IPS DF 6.9 (cell line): ENCODE measurements at regions not wholly inside any gene's neighbourhood (a gene's known extent, or its start where the extent isn't known, plus 50 kb on each side); places are given as distances from the start of the nearest gene placed in this dataset.

ENCODE experiments used
- DNase-seq: peaks from one replicate; pipeline ENCODE4 v3.0.0-alpha.2; 2013; ENCODE audit warnings: low read depth, low spot score
- H3K27ac ChIP-seq: one replicate; pipeline ENCODE4 v1.5.1; 2013; ENCODE audit warnings: low read length, control low read depth
- H3K27me3 ChIP-seq: 2 replicates; pipeline ENCODE4 v1.6.1; 2013; ENCODE audit warnings: mild to moderate bottlenecking, low read length; ENCODE audit not compliant: control insufficient read depth, insufficient read depth
- H3K36me3 ChIP-seq: 2 replicates; pipeline ENCODE4 v1.6.1; 2013; ENCODE audit warnings: low read length; ENCODE audit not compliant: control insufficient read depth, insufficient read depth
- H3K4me1 ChIP-seq: 2 replicates; pipeline ENCODE4 v1.6.1; 2013; ENCODE audit warnings: low read length; ENCODE audit not compliant: control insufficient read depth, insufficient read depth
- H3K4me3 ChIP-seq: 2 replicates; pipeline ENCODE4 v1.5.1; 2013; ENCODE audit warnings: mild to moderate bottlenecking, low read length
- H3K9me3 ChIP-seq: 2 replicates; pipeline ENCODE4 v1.6.1; 2013; ENCODE audit warnings: low read length, inconsistent platforms; ENCODE audit not compliant: control insufficient read depth, insufficient read depth
- WGBS: extraction: QIAGEN DNeasy Blood & Tissue Kit; methylation state at CpG from one replicate; pipeline ENCODE4 v1.1.7; 2013; ENCODE audit warnings: mixed read lengths, missing lambda C conversion rate; ENCODE audit not compliant: insufficient read length, insufficient coverage; 5-methylcytosine and 5-hydroxymethylcytosine counted together

GRCh38 chr11:104246590-104246989, 82.6 kb upstream of the PDGFD start:
- H3K9me3 ChIP-seq: no peaks in the 10 kb centered on the region
- no peaks in the 10 kb centered on the region for H3K4me1 ChIP-seq
- H3K36me3 ChIP-seq: no peaks in the 10 kb centered on the region
- no CpG with 5 or more reads among the region's 3 CpGs for WGBS
- no peak for DNase-seq
- no peak overlapping the region for H3K4me3 ChIP-seq
- H3K27ac ChIP-seq: no peak overlapping the region
- no peaks in the 10 kb centered on the region for H3K27me3 ChIP-seq

- no peaks in the 10 kb centered on the region for H3K36me3 ChIP-seq
- no peak for DNase-seq
These were observed 75.0 kb upstream of the PDGFD start for GRCh38 chr11:104238916-104239315.

GRCh38 chr11:104225047-104225446, 61.1 kb upstream of the PDGFD start:
- Histone ChIP-seq H3K4me3 (no peak overlapping the region), H3K36me3 (no peaks in the 10 kb centered on the region), H3K9me3 (no peaks in the 10 kb centered on the region), H3K27me3 (no peaks in the 10 kb centered on the region), H3K4me1 (no peaks in the 10 kb centered on the region), H3K27ac (no peak overlapping the region)
- no CpG with 5 or more reads among the region's 2 CpGs for WGBS
- DNase-seq: no peak

More at GRCh38 chr11:104238916-104239315, 75.0 kb upstream of the PDGFD start:
- WGBS: no CpG with 5 or more reads among the region's 3 CpGs
- no peak overlapping the region for H3K27ac ChIP-seq
- no peak overlapping the region for H3K4me3 ChIP-seq
- H3K9me3 ChIP-seq: no peaks in the 10 kb centered on the region
- no peaks in the 10 kb centered on the region; the same call in 1 of the 2 replicates for H3K4me1 ChIP-seq
- no peaks in the 10 kb centered on the region for H3K27me3 ChIP-seq

GRCh38 chr11:104222464-104222863, 58.5 kb upstream of the PDGFD start:
- DNase-seq: no peak
- Histone ChIP-seq H3K27me3 (no peaks in the 10 kb centered on the region), H3K36me3 (no peaks in the 10 kb centered on the region), H3K9me3 (no peaks in the 10 kb centered on the region), H3K27ac (no peak overlapping the region), H3K4me1 (no peaks in the 10 kb centered on the region), H3K4me3 (no peak overlapping the region)
- WGBS: no CpG with 5 or more reads among the region's 4 CpGs

GRCh38 chr11:104221455-104221854, 57.5 kb upstream of the PDGFD start:
- no peaks in the 10 kb centered on the region for H3K27me3 ChIP-seq
- H3K9me3 ChIP-seq: no peaks in the 10 kb centered on the region
- no peaks in the 10 kb centered on the region for H3K4me1 ChIP-seq
- no peak overlapping the region for H3K27ac ChIP-seq
- no peak for DNase-seq
- H3K36me3 ChIP-seq: no peaks in the 10 kb centered on the region
- H3K4me3 ChIP-seq: no peak overlapping the region

- Histone ChIP-seq H3K36me3 (no peaks in the 10 kb centered on the region), H3K9me3 (no peaks in the 10 kb centered on the region), H3K4me1 (no peaks in the 10 kb centered on the region), H3K27ac (no peak overlapping the region), H3K4me3 (no peak overlapping the region), H3K27me3 (no peaks in the 10 kb centered on the region)
- no peak for DNase-seq
- WGBS: no CpG with 5 or more reads among the region's 3 CpGs
These were observed 55.1 kb upstream of the PDGFD start for GRCh38 chr11:104219096-104219495.

- H3K27ac ChIP-seq: no peak overlapping the region
- no peak overlapping the region for H3K4me3 ChIP-seq
- H3K27me3 ChIP-seq: no peaks in the 10 kb centered on the region
- no peaks in the 10 kb centered on the region for H3K9me3 ChIP-seq
- WGBS: no CpG with 5 or more reads among the region's 3 CpGs
- DNase-seq: no peak
- no peaks in the 10 kb centered on the region for H3K4me1 ChIP-seq
- H3K36me3 ChIP-seq: no peaks in the 10 kb centered on the region
These were observed 50.6 kb upstream of the PDGFD start for GRCh38 chr11:104214517-104214916.
